ENCODE measurements at regions not wholly inside any gene's neighbourhood (a gene's known extent, or its start where the extent isn't known, plus 50 kb on each side); places are given as distances from the start of the nearest gene placed in this dataset.

DNA sequence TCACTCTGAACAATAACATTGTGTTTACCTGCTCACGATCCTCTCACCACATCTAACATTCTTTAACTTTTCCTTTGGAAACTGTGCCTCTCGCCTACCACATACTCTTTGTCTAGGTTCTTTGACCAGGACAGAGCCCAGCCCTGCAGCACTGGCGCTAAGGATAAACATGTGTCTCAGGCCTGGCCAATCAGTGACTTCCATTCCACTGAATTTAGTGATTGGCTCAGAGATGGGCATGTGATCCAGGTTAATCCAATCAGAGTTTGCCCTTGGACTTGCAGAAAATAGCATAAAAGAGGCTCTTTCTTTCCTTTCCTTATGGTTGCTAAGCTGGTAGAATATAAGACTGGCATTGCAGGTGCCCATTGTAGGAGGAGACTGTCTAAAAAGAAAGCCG, 605.7 kb downstream of the MATN1 start:
- no peak for DNase-seq (ENCODE audit: low read depth, low spot score)
- Histone ChIP-seq H3K9me3 (ENCODE audit: control insufficient read depth in 1 of 2, insufficient read depth in 1 of 2, low read depth in 1 of 2, low read length in 2 of 2) (no peaks in the 10 kb centered on the region), H3K27me3 (ENCODE audit: insufficient read depth, low read length) (peaks cover 4% of the 10 kb centered on the region; the same call in 1 of the 2 replicates), H4K20me1 (ENCODE audit: insufficient read depth) (no peaks in the 10 kb centered on the region), H3K4me2 (ENCODE audit: low read length) (no peak overlapping the region), H3K79me2 (ENCODE audit: insufficient read depth, low read length) (no peaks in the 10 kb centered on the region), H3K4me3 (replicated peaks in 1 of 2; ENCODE audit: low read depth in 1 of 2, low read length in 2 of 2) (no peak overlapping the region), H3K4me1 (ENCODE audit: control insufficient read depth in 1 of 2, insufficient read depth in 2 of 2, low read length in 2 of 2) (no peaks in the 10 kb centered on the region), H3K9ac (ENCODE audit: low read length) (no peak overlapping the region), H3K9me2 (ENCODE audit: insufficient read depth) (no peaks in the 10 kb centered on the region), H2AFZ (ENCODE audit: low read depth, low read length, poor library complexity, severe bottlenecking) (no peak overlapping the region), H3K27ac (ENCODE audit: low read depth, low read length) (no peak overlapping the region), H3K36me3 (ENCODE audit: control insufficient read depth in 1 of 2, insufficient read depth in 2 of 2, low read length in 2 of 2) (no peaks in the 10 kb centered on the region)
- intact Hi-C loops (cut with micrococcal nuclease), result no loop called here
- TF ChIP-seq, protein P1, sequence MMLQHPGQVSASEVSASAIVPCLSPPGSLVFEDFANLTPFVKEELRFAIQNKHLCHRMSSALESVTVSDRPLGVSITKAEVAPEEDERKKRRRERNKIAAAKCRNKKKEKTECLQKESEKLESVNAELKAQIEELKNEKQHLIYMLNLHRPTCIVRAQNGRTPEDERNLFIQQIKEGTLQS (IDR thresholded peaks at IDR 0.05), result no peak
- TF ChIP-seq SP1 (IDR thresholded peaks at IDR 0.05; ENCODE audit: low read depth), result no peak
- TF ChIP-seq POLR2AphosphoS5 (IDR thresholded peaks at IDR 0.05; ENCODE audit: low read depth, low read length), result no peak
- TF ChIP-seq, protein P2, sequence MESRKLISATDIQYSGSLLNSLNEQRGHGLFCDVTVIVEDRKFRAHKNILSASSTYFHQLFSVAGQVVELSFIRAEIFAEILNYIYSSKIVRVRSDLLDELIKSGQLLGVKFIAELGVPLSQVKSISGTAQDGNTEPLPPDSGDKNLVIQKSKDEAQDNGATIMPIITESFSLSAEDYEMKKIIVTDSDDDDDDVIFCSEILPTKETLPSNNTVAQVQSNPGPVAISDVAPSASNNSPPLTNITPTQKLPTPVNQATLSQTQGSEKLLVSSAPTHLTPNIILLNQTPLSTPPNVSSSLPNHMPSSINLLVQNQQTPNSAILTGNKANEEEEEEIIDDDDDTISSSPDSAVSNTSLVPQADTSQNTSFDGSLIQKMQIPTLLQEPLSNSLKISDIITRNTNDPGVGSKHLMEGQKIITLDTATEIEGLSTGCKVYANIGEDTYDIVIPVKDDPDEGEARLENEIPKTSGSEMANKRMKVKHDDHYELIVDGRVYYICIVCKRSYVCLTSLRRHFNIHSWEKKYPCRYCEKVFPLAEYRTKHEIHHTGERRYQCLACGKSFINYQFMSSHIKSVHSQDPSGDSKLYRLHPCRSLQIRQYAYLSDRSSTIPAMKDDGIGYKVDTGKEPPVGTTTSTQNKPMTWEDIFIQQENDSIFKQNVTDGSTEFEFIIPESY (IDR thresholded peaks at IDR 0.05; ENCODE audit: extremely low read depth, insufficient replicate concordance, low read length), result no peak
- no peak for TF ChIP-seq ZNF274 (IDR thresholded peaks at IDR 0.05; ENCODE audit: low read depth, low read length)
- no peak for TF ChIP-seq EGR1 (IDR thresholded peaks at IDR 0.05; ENCODE audit: low read depth)
- TF ChIP-seq MAX (IDR thresholded peaks at IDR 0.05), result no peak
- no peak for TF ChIP-seq JUND (IDR thresholded peaks at IDR 0.05)
- TF ChIP-seq CEBPB (IDR thresholded peaks at IDR 0.05; ENCODE audit: low read depth), result no peak
- no TSS peak for BruUV-seq (replicated peaks)
- ChIA-PET POLR2A (no interaction called here), CTCF (no interaction called here), RAD21 (ENCODE audit: low non-redundant PET in 1 of 2, low total read pairs in 2 of 2, uncharacterized antibody in 2 of 2, unreplicated experiment in 2 of 2) (no interaction called here)
- peak; percentile 74; the same call in 1 of the 2 replicates for ATAC-seq

Measured in HCT116 (cell line).